H9 (cell line): ENCODE measurements at regions not wholly inside any gene's neighbourhood (a gene's known extent, or its start where the extent isn't known, plus 50 kb on each side); places are given as distances from the start of the nearest gene placed in this dataset.

Experiments used
- DNase-seq: peaks from one replicate; pipeline ENCODE4 v3.0.0-alpha.2; 2017
- H2AFZ ChIP-seq: one replicate; pipeline ENCODE4 v1.6.1; 2013; ENCODE audit warnings: mild to moderate bottlenecking, low read length, control low read depth, moderate library complexity
- H2AK5ac ChIP-seq: 2 replicates; pipeline ENCODE4 v1.6.1; 2013; ENCODE audit warnings: low read length, control low read depth, mixed read lengths; ENCODE audit not compliant: insufficient read length
- H2BK120ac ChIP-seq: one replicate; pipeline ENCODE4 v1.6.1; 2013; ENCODE audit warnings: low read depth, mild to moderate bottlenecking, low read length, control low read depth, inconsistent platforms; ENCODE audit not compliant: poor library complexity, severe bottlenecking
- H2BK12ac ChIP-seq: 2 replicates; pipeline ENCODE4 v1.6.1; 2013; ENCODE audit warnings: low read length, control low read depth, mixed read lengths, low read depth; ENCODE audit not compliant: insufficient read length
- H2BK15ac ChIP-seq: 2 replicates; pipeline ENCODE4 v1.6.1; 2013; ENCODE audit warnings: low read depth, low read length, control low read depth
- H2BK20ac ChIP-seq: one replicate; pipeline ENCODE4 v1.6.1; 2013; ENCODE audit warnings: low read depth, mild to moderate bottlenecking, low read length, control low read depth, inconsistent platforms; ENCODE audit not compliant: poor library complexity, severe bottlenecking
- H2BK5ac ChIP-seq: 2 replicates; pipeline ENCODE4 v1.6.1; 2013; ENCODE audit warnings: low read length, control low read depth, mixed read lengths; ENCODE audit not compliant: insufficient read length
- H3K14ac ChIP-seq: 2 replicates; pipeline ENCODE4 v1.6.1; 2013; ENCODE audit warnings: low read length, control low read depth; ENCODE audit not compliant: insufficient read depth
- H3K18ac ChIP-seq: 2 replicates; pipeline ENCODE4 v1.6.1; 2013; ENCODE audit warnings: low read depth, mild to moderate bottlenecking, mixed read lengths, low read length, control low read depth; ENCODE audit not compliant: insufficient read length
- H3K23ac ChIP-seq: 2 replicates; pipeline ENCODE4 v1.6.1; 2013; ENCODE audit warnings: low read length, control low read depth, mixed read lengths, low read depth; ENCODE audit not compliant: insufficient read length
- H3K23me2 ChIP-seq: 2 replicates; pipeline ENCODE4 v1.6.1; 2013; ENCODE audit warnings: low read depth, mild to moderate bottlenecking, mixed read lengths, low read length, control low read depth; ENCODE audit not compliant: insufficient read length, poor library complexity, severe bottlenecking
- H3K27ac ChIP-seq: 2 replicates; pipeline ENCODE4 v1.5.1; 2013; ENCODE audit warnings: low read length, control low read depth, mixed read lengths, low read depth; ENCODE audit not compliant: insufficient read length
- H3K27me3 ChIP-seq: 2 replicates; pipeline ENCODE4 v1.6.1; 2013; ENCODE audit warnings: low read length, control low read depth, inconsistent platforms; ENCODE audit not compliant: insufficient read depth
- H3K4ac ChIP-seq: 2 replicates; pipeline ENCODE4 v1.6.1; 2013; ENCODE audit warnings: low read depth, mild to moderate bottlenecking, control low read depth, inconsistent platforms, low read length, moderate library complexity
- H3K4me1 ChIP-seq: 2 replicates; pipeline ENCODE4 v1.6.1; 2013; ENCODE audit warnings: low read length, control low read depth, inconsistent platforms; ENCODE audit not compliant: insufficient read depth
- H3K4me2 ChIP-seq: 2 replicates; pipeline ENCODE4 v1.6.1; 2013; ENCODE audit warnings: low read length, control low read depth, mixed read lengths; ENCODE audit not compliant: insufficient read length, insufficient read depth
- H3K56ac ChIP-seq: 2 replicates; pipeline ENCODE4 v1.6.1; 2013; ENCODE audit warnings: low read depth, mild to moderate bottlenecking, mixed read lengths, low read length, control low read depth; ENCODE audit not compliant: insufficient read length
- H3K79me1 ChIP-seq: 2 replicates; pipeline ENCODE4 v1.6.1; 2013; ENCODE audit warnings: low read depth, mild to moderate bottlenecking, moderate library complexity, low read length, control low read depth, inconsistent platforms; ENCODE audit not compliant: insufficient read depth, poor library complexity, severe bottlenecking
- H3K79me2 ChIP-seq: 2 replicates; pipeline ENCODE4 v1.6.1; 2013; ENCODE audit warnings: low read length, control low read depth, inconsistent platforms; ENCODE audit not compliant: insufficient read depth
- H3K9ac ChIP-seq: 2 replicates; pipeline ENCODE4 v1.6.1; 2013; ENCODE audit warnings: low read length, control low read depth, mixed read lengths; ENCODE audit not compliant: insufficient read length; ENCODE audit errors: extremely low read depth
- H3K9me3 ChIP-seq: one replicate; pipeline ENCODE4 v1.6.1; 2013; ENCODE audit warnings: low read depth, low read length, inconsistent platforms; ENCODE audit not compliant: control insufficient read depth
- H3T11ph ChIP-seq: one replicate; pipeline ENCODE4 v1.6.1; 2013; ENCODE audit warnings: mild to moderate bottlenecking, low read length, control low read depth, inconsistent platforms
- H4K20me1 ChIP-seq: one replicate; pipeline ENCODE4 v1.6.1; 2013; ENCODE audit not compliant: control insufficient read depth, insufficient read length, insufficient read depth
- H4K5ac ChIP-seq: 2 replicates; pipeline ENCODE4 v1.6.1; 2013; ENCODE audit warnings: low read depth, mild to moderate bottlenecking, mixed read lengths, low read length, control low read depth; ENCODE audit not compliant: insufficient read length
- H4K8ac ChIP-seq: replicated peaks from 2 replicates; pipeline ENCODE4 v1.6.1; 2013; ENCODE audit warnings: low read length, control low read depth, mixed read lengths, low read depth; ENCODE audit not compliant: insufficient read length
- H4K91ac ChIP-seq: 2 replicates; pipeline ENCODE4 v1.6.1; 2013; ENCODE audit warnings: low read depth, mild to moderate bottlenecking, moderate library complexity, mixed read lengths, low read length, control low read depth; ENCODE audit not compliant: insufficient read length
- H3K27ac Mint-ChIP-seq, 3 experiments: 2 replicates in 2 of 3; 3 replicates in 1 of 3; pipeline ENCODE4 v1.8.0; 2020 to 2021; ENCODE audit warnings: mixed read lengths in 3 of 3, mild to moderate bottlenecking in 1 of 3, moderate library complexity in 1 of 3
- H3K27me3 Mint-ChIP-seq: 2 replicates; pipeline ENCODE4 v1.8.0; 2021; ENCODE audit warnings: low read depth, mild to moderate bottlenecking, moderate library complexity, mixed read lengths
- H3K36me3 Mint-ChIP-seq, 3 experiments: 2 replicates in 2 of 3; 3 replicates in 1 of 3; pipeline ENCODE4 v1.8.0; 2020 to 2021; ENCODE audit warnings: low read depth in 3 of 3, mixed read lengths in 3 of 3; ENCODE audit not compliant: insufficient read depth in 1 of 3
- H3K4me1 Mint-ChIP-seq, 2 experiments: 2 replicates each; pipeline ENCODE4 v1.8.0; 2020; ENCODE audit warnings: mixed read lengths in 2 of 2
- H3K4me3 Mint-ChIP-seq, 2 experiments: 2 replicates in 1 of 2; 3 replicates in 1 of 2; pipeline ENCODE4 v1.8.0; 2020 to 2021; ENCODE audit warnings: mild to moderate bottlenecking in 2 of 2, mixed read lengths in 2 of 2, moderate library complexity in 1 of 2
- H3K9me3 Mint-ChIP-seq, 2 experiments: 2 replicates in 1 of 2; 3 replicates in 1 of 2; pipeline ENCODE4 v1.8.0; 2020; ENCODE audit warnings: mild to moderate bottlenecking in 2 of 2, mixed read lengths in 2 of 2, moderate library complexity in 1 of 2
- WGBS: extraction: QIAGEN DNeasy Blood & Tissue Kit; methylation state at CpG from one replicate; pipeline ENCODE4 v1.1.7; 2013; ENCODE audit warnings: missing lambda C conversion rate, low lambda C conversion rate, mixed read lengths; ENCODE audit not compliant: insufficient read length; ENCODE audit errors: extremely low coverage; 5-methylcytosine and 5-hydroxymethylcytosine counted together
- TF ChIP-seq, protein P1 (sequence below): fragments of 200-600 bp; sonication (generic); conservative IDR thresholded peaks from 3 replicates; pipeline ENCODE4 v1.8.0; 2021; ENCODE audit warnings: antibody characterized with exemption, mild to moderate bottlenecking

GRCh38 chr2:129707800-129708199 is 271.7 kb upstream of the RAB6C start:
- H3T11ph ChIP-seq: no peak overlapping the region
- H3K9me3 ChIP-seq: no peaks in the 10 kb centered on the region
- H3K18ac ChIP-seq: no peak overlapping the region
- no peak overlapping the region for H3K23ac ChIP-seq
- H3K14ac ChIP-seq: no peak overlapping the region
- no peaks in the 10 kb centered on the region for H3K23me2 ChIP-seq
- Mint-ChIP-seq H3K36me3 (no peaks in the 10 kb centered on the region), H3K9me3 (no peaks in the 10 kb centered on the region; a peak in 1 of 5 replicates), H3K4me3 (no peak overlapping the region; a peak in 1 of 5 replicates), H3K4me1 (peaks cover 42 to 47% of the 10 kb centered on the region in 2 experiments), H3K27me3 (peaks cover 3% of the 10 kb centered on the region; the same call in 1 of the 2 replicates), H3K27ac (no peak overlapping the region)
- no peak overlapping the region for H3K56ac ChIP-seq
- H3K4me2 ChIP-seq: no peak overlapping the region
- no peaks in the 10 kb centered on the region for H3K79me1 ChIP-seq
- no peak overlapping the region for H2BK15ac ChIP-seq
- no peak overlapping the region for H2AFZ ChIP-seq
- TF ChIP-seq, protein P1, sequence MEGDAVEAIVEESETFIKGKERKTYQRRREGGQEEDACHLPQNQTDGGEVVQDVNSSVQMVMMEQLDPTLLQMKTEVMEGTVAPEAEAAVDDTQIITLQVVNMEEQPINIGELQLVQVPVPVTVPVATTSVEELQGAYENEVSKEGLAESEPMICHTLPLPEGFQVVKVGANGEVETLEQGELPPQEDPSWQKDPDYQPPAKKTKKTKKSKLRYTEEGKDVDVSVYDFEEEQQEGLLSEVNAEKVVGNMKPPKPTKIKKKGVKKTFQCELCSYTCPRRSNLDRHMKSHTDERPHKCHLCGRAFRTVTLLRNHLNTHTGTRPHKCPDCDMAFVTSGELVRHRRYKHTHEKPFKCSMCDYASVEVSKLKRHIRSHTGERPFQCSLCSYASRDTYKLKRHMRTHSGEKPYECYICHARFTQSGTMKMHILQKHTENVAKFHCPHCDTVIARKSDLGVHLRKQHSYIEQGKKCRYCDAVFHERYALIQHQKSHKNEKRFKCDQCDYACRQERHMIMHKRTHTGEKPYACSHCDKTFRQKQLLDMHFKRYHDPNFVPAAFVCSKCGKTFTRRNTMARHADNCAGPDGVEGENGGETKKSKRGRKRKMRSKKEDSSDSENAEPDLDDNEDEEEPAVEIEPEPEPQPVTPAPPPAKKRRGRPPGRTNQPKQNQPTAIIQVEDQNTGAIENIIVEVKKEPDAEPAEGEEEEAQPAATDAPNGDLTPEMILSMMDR: no peak
- H2BK120ac ChIP-seq: no peak overlapping the region
- H4K91ac ChIP-seq: no peak overlapping the region
- no peak overlapping the region for H3K9ac ChIP-seq
- no peaks in the 10 kb centered on the region for H4K20me1 ChIP-seq
- H3K4ac ChIP-seq: no peak overlapping the region
- no peak overlapping the region for H2AK5ac ChIP-seq
- H3K79me2 ChIP-seq: no peaks in the 10 kb centered on the region
- H3K4me1 ChIP-seq: peaks cover 2% of the 10 kb centered on the region; the same call in 1 of the 2 replicates
- no peak overlapping the region for H4K8ac ChIP-seq
- no CpG with 5 or more reads among the region's 4 CpGs for WGBS
- no peak overlapping the region for H4K5ac ChIP-seq
- no peak overlapping the region for H3K27ac ChIP-seq
- H3K27me3 ChIP-seq: no peaks in the 10 kb centered on the region
- DNase-seq: no peak
- no peak overlapping the region for H2BK20ac ChIP-seq
- no peak overlapping the region for H2BK12ac ChIP-seq
- H2BK5ac ChIP-seq: no peak overlapping the region
